ENCODE measurements at regions not wholly inside any gene's neighbourhood (a gene's known extent, or its start where the extent isn't known, plus 50 kb on each side); places are given as distances from the start of the nearest gene placed in this dataset.

DNA sequence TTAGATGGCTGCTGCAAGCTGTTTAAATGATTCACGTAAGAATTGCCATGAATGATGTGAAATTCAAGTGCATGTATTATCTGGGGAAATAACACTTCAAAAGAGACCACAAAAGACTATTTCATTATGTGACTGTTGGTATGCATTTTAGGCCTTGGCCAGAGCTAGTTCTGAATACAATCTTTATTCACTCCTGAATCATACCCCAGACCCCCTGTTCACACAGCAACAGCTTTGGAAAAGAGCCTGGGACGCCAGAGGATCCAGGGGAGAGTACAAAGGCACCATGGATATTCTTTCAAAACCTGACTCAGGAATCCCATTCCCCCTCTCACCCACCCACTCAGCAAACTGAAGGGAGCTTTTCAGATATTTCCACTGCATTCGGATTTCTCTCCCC, 377.1 kb upstream of the DPP6 start:
- Histone ChIP-seq H3K4me1 (ENCODE audit: insufficient read depth, low read length, poor library complexity, severe bottlenecking) (no peaks in the 10 kb centered on the region), H3K27ac (ENCODE audit: low read depth, low read length, poor library complexity, severe bottlenecking) (no peak overlapping the region), H3K36me3 (ENCODE audit: insufficient read depth, low read length, poor library complexity, severe bottlenecking) (no peaks in the 10 kb centered on the region), H3K9me3 (ENCODE audit: low read depth, low read length, poor library complexity, severe bottlenecking) (peaks cover 4% of the 10 kb centered on the region), H3K4me3 (ENCODE audit: low read depth, low read length, poor library complexity, severe bottlenecking) (no peak overlapping the region), H3K27me3 (replicated peaks; ENCODE audit: insufficient read depth, low read depth, low read length, poor library complexity) (no peaks in the 10 kb centered on the region)
- DNase-seq (ENCODE audit: low spot score): no peak
- intact Hi-C loops (cut with micrococcal nuclease; ENCODE audit: unreplicated experiment): no loop called here
- TF ChIP-seq, protein P1, sequence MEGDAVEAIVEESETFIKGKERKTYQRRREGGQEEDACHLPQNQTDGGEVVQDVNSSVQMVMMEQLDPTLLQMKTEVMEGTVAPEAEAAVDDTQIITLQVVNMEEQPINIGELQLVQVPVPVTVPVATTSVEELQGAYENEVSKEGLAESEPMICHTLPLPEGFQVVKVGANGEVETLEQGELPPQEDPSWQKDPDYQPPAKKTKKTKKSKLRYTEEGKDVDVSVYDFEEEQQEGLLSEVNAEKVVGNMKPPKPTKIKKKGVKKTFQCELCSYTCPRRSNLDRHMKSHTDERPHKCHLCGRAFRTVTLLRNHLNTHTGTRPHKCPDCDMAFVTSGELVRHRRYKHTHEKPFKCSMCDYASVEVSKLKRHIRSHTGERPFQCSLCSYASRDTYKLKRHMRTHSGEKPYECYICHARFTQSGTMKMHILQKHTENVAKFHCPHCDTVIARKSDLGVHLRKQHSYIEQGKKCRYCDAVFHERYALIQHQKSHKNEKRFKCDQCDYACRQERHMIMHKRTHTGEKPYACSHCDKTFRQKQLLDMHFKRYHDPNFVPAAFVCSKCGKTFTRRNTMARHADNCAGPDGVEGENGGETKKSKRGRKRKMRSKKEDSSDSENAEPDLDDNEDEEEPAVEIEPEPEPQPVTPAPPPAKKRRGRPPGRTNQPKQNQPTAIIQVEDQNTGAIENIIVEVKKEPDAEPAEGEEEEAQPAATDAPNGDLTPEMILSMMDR (conservative IDR thresholded peaks at IDR 0.05; ENCODE audit: low read depth, low read length): no peak
- no peak for TF ChIP-seq EZH2 (IDR thresholded peaks at IDR 0.05; ENCODE audit: borderline replicate concordance, low read depth, low read length, poor library complexity, severe bottlenecking)
- ChIA-PET POLR2A (ENCODE audit: low non-redundant PET) (no interaction called here), CTCF (no interaction called here)
- BruUV-seq (replicated peaks): no TSS peak

DNA sequence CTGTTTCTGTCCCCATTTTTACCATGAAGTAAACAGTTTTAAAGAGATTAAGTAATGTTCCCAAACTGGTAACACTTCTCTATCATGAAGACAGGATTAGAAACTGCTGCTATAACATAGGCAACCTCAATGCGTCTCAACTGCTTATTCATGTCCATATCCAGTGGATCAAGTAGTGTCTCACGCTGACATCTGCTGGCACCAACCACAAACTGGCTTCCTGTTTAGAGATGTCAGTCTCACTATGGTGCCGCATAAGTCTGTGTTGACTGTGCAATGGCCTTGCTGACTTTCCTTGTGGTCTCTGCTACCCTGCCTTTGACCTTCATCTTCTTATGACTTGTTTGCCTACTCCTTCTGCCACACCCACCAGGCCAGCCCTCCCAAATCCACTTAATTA, 369.6 kb upstream of the DPP6 start:
- no peak overlapping the region for H3K4me3 ChIP-seq (ENCODE audit: low read depth, low read length, poor library complexity, severe bottlenecking)
- DNase-seq (ENCODE audit: low spot score): no peak
- H3K27ac ChIP-seq (ENCODE audit: low read depth, low read length, poor library complexity, severe bottlenecking): no peak overlapping the region
- CTCF ChIA-PET: no interaction called here
- no TSS peak for BruUV-seq (replicated peaks)
- POLR2A ChIA-PET (ENCODE audit: low non-redundant PET): no interaction called here
- no peaks in the 10 kb centered on the region for H3K27me3 ChIP-seq (replicated peaks; ENCODE audit: insufficient read depth, low read depth, low read length, poor library complexity)
- H3K9me3 ChIP-seq (ENCODE audit: low read depth, low read length, poor library complexity, severe bottlenecking): peaks cover 19% of the 10 kb centered on the region
- no peaks in the 10 kb centered on the region for H3K36me3 ChIP-seq (ENCODE audit: insufficient read depth, low read length, poor library complexity, severe bottlenecking)
- H3K4me1 ChIP-seq (ENCODE audit: insufficient read depth, low read length, poor library complexity, severe bottlenecking): no peaks in the 10 kb centered on the region
- intact Hi-C loops (cut with micrococcal nuclease; ENCODE audit: unreplicated experiment): no loop called here
- no peak for TF ChIP-seq EZH2 (IDR thresholded peaks at IDR 0.05; ENCODE audit: borderline replicate concordance, low read depth, low read length, poor library complexity, severe bottlenecking)

DNA sequence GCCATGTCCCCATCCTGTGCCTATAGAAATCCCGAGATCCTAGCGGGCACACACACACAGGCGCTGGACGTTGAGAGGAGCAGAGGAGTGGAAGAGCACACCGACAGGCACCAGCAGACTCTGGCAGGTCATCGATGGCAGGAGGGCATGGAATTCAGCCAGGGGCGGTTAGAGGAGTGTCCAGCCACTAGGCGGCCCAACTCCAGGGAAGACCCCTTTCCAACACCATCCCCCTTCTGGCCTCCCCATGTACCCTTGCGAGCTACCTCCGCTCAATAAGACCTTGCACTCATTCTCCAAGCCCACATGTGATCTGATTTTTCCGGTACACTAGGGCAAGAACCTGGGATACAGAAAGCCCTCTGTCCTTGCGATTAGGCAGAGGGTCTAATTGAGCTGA, 356.0 kb upstream of the DPP6 start:
- BruUV-seq (replicated peaks): no TSS peak
- POLR2A ChIA-PET (ENCODE audit: low non-redundant PET): no interaction called here
- TF ChIP-seq, protein P1 (conservative IDR thresholded peaks at IDR 0.05; ENCODE audit: low read depth, low read length): no peak
- TF ChIP-seq EZH2 (IDR thresholded peaks at IDR 0.05; ENCODE audit: borderline replicate concordance, low read depth, low read length, poor library complexity, severe bottlenecking): no peak
- no peak overlapping the region for H3K27ac ChIP-seq (ENCODE audit: low read depth, low read length, poor library complexity, severe bottlenecking)
- H3K36me3 ChIP-seq (ENCODE audit: insufficient read depth, low read length, poor library complexity, severe bottlenecking): no peaks in the 10 kb centered on the region
- intact Hi-C loops (cut with micrococcal nuclease; ENCODE audit: unreplicated experiment): no loop called here
- DNase-seq (ENCODE audit: low spot score): no peak
- H3K27me3 ChIP-seq (replicated peaks; ENCODE audit: insufficient read depth, low read depth, low read length, poor library complexity): no peaks in the 10 kb centered on the region
- no peak overlapping the region for H3K4me3 ChIP-seq (ENCODE audit: low read depth, low read length, poor library complexity, severe bottlenecking)
- no peaks in the 10 kb centered on the region for H3K4me1 ChIP-seq (ENCODE audit: insufficient read depth, low read length, poor library complexity, severe bottlenecking)
- CTCF ChIA-PET: no interaction called here
- no peaks in the 10 kb centered on the region for H3K9me3 ChIP-seq (ENCODE audit: low read depth, low read length, poor library complexity, severe bottlenecking)

DNA sequence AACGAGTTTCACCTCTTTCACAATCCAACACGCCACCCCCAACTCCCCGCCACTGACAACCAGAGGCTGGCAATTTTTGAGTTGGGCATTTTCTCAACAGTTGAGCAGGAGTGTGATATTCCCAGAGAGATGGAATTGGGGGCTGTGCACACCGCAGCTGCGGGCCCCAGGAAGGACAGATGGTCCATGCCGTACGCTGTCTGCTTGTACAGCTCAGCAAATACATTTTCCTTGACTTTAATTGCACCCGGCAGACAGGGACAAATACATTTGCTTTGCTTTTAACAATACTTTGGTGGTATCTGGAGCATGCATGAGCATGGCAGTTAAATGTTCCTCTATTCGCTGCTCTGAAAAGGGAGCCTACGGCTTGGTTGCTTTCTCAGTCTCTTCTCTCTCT, 354.2 kb upstream of the DPP6 start:
- H3K27me3 ChIP-seq (replicated peaks; ENCODE audit: insufficient read depth, low read depth, low read length, poor library complexity): no peaks in the 10 kb centered on the region
- H3K27ac ChIP-seq (ENCODE audit: low read depth, low read length, poor library complexity, severe bottlenecking): no peak overlapping the region
- intact Hi-C loops (cut with micrococcal nuclease; ENCODE audit: unreplicated experiment): no loop called here
- no peak for DNase-seq (ENCODE audit: low spot score)
- H3K9me3 ChIP-seq (ENCODE audit: low read depth, low read length, poor library complexity, severe bottlenecking): no peaks in the 10 kb centered on the region
- CTCF ChIA-PET: no interaction called here
- TF ChIP-seq EZH2 (IDR thresholded peaks at IDR 0.05; ENCODE audit: borderline replicate concordance, low read depth, low read length, poor library complexity, severe bottlenecking): no peak
- TF ChIP-seq, protein P1 (conservative IDR thresholded peaks at IDR 0.05; ENCODE audit: low read depth, low read length): no peak
- no TSS peak for BruUV-seq (replicated peaks)
- POLR2A ChIA-PET (ENCODE audit: low non-redundant PET): no interaction called here
- no peak overlapping the region for H3K4me3 ChIP-seq (ENCODE audit: low read depth, low read length, poor library complexity, severe bottlenecking)
- no peaks in the 10 kb centered on the region for H3K4me1 ChIP-seq (ENCODE audit: insufficient read depth, low read length, poor library complexity, severe bottlenecking)
- no peaks in the 10 kb centered on the region for H3K36me3 ChIP-seq (ENCODE audit: insufficient read depth, low read length, poor library complexity, severe bottlenecking)

All from A673 (cell line).